Osteoblast (primary cell): ENCODE measurements at regions not wholly inside any gene's neighbourhood (a gene's known extent, or its start where the extent isn't known, plus 50 kb on each side); places are given as distances from the start of the nearest gene placed in this dataset.

Experiments used
- DNase-seq: peaks from one replicate; pipeline ENCODE4 v3.0.0; 2011; ENCODE audit warnings: low spot score, mixed read lengths; ENCODE audit not compliant: insufficient read length; ENCODE audit errors: missing footprints
- H2AFZ ChIP-seq: 2 replicates; pipeline ENCODE4 v1.6.0; 2011; ENCODE audit warnings: mild to moderate bottlenecking, low read length
- H3K27ac ChIP-seq: 2 replicates; pipeline ENCODE4 v1.5.1; 2011; ENCODE audit warnings: mild to moderate bottlenecking, low read depth, low read length, moderate library complexity
- H3K27me3 ChIP-seq: 2 replicates; pipeline ENCODE4 v1.6.0; 2012; ENCODE audit warnings: mild to moderate bottlenecking, control low read depth, inconsistent platforms, low read length, moderate library complexity; ENCODE audit not compliant: insufficient read depth
- H3K36me3 ChIP-seq: 2 replicates; pipeline ENCODE4 v1.5.1; 2011; ENCODE audit warnings: mild to moderate bottlenecking, low read length, control low read depth, moderate library complexity; ENCODE audit not compliant: insufficient read depth
- H3K4me1 ChIP-seq: 2 replicates; pipeline ENCODE4 v1.5.1; 2011; ENCODE audit warnings: mild to moderate bottlenecking, low read length, control low read depth, moderate library complexity; ENCODE audit not compliant: insufficient read depth
- H3K4me2 ChIP-seq: 2 replicates; pipeline ENCODE4 v1.6.0; 2011; ENCODE audit warnings: mild to moderate bottlenecking, low read length; ENCODE audit not compliant: insufficient read depth
- H3K4me3 ChIP-seq: fragments of 200-600 bp; sonication (generic); 3 replicates; pipeline ENCODE4 v1.5.1; 2012; ENCODE audit warnings: mild to moderate bottlenecking, low read length, inconsistent platforms; ENCODE audit not compliant: insufficient read depth
- H3K79me2 ChIP-seq: 2 replicates; pipeline ENCODE4 v1.6.0; 2012; ENCODE audit warnings: mild to moderate bottlenecking, low read length, control low read depth, inconsistent platforms; ENCODE audit not compliant: insufficient read depth
- H3K9me3 ChIP-seq: 2 replicates; pipeline ENCODE4 v1.5.1; 2011; ENCODE audit warnings: low read depth, low read length, control low read depth
- H4K20me1 ChIP-seq: 2 replicates; pipeline ENCODE4 v1.6.0; 2012; ENCODE audit warnings: mild to moderate bottlenecking, low read length, control low read depth; ENCODE audit not compliant: insufficient read depth
- CTCF ChIP-seq: IDR thresholded peaks from 2 replicates; pipeline ENCODE4 v1.5.1; 2011; ENCODE audit warnings: mild to moderate bottlenecking, low read depth, low read length, moderate library complexity; ENCODE audit errors: extremely low read depth

- Histone ChIP-seq H4K20me1 (no peaks in the 10 kb centered on the region), H3K27ac (peak overlapping the region; percentile 52), H3K36me3 (no peaks in the 10 kb centered on the region), H3K79me2 (no peaks in the 10 kb centered on the region), H3K4me3 (no peak overlapping the region), H3K9me3 (no peaks in the 10 kb centered on the region), H3K4me1 (peaks cover 10% of the 10 kb centered on the region), H3K27me3 (no peaks in the 10 kb centered on the region), H2AFZ (no peak overlapping the region), H3K4me2 (no peak overlapping the region)
- peak; percentile 34 for TF ChIP-seq CTCF
- DNase-seq: peak; percentile 62
Observed at GRCh38 chr2:188765522-188766470, 208.4 kb upstream of the COL3A1 start.

GRCh38 chr2:188766471-188766856, 207.7 kb upstream of the COL3A1 start:
- Histone ChIP-seq H3K9me3 (no peaks in the 10 kb centered on the region), H3K27me3 (no peaks in the 10 kb centered on the region)
- no peak for DNase-seq

GRCh38 chr2:188767176-188767575, 207.0 kb upstream of the COL3A1 start:
- Histone ChIP-seq H3K4me3 (no peak overlapping the region), H3K36me3 (no peaks in the 10 kb centered on the region), H3K9me3 (no peaks in the 10 kb centered on the region), H4K20me1 (no peaks in the 10 kb centered on the region), H3K27me3 (no peaks in the 10 kb centered on the region), H3K79me2 (no peaks in the 10 kb centered on the region), H3K27ac (no peak overlapping the region), H3K4me1 (peaks cover 10% of the 10 kb centered on the region), H3K4me2 (no peak overlapping the region), H2AFZ (no peak overlapping the region)
- no peak for TF ChIP-seq CTCF
- no peak for DNase-seq

More at GRCh38 chr2:188766471-188766856, 207.7 kb upstream of the COL3A1 start:
- Histone ChIP-seq H3K27ac (peak overlapping the region; percentile 52), H2AFZ (no peak overlapping the region), H3K36me3 (no peaks in the 10 kb centered on the region), H3K4me2 (no peak overlapping the region), H3K79me2 (no peaks in the 10 kb centered on the region), H3K4me1 (peaks cover 10% of the 10 kb centered on the region), H3K4me3 (no peak overlapping the region), H4K20me1 (no peaks in the 10 kb centered on the region)
- no peak for TF ChIP-seq CTCF

- Histone ChIP-seq H3K79me2 (no peaks in the 10 kb centered on the region), H3K27ac (no peak overlapping the region), H3K4me3 (no peak overlapping the region), H3K27me3 (no peaks in the 10 kb centered on the region), H3K36me3 (no peaks in the 10 kb centered on the region), H4K20me1 (no peaks in the 10 kb centered on the region), H3K4me2 (no peak overlapping the region), H3K4me1 (peaks cover 14% of the 10 kb centered on the region), H3K9me3 (no peaks in the 10 kb centered on the region), H2AFZ (no peak overlapping the region)
- no peak for TF ChIP-seq CTCF
- DNase-seq: no peak
Observed at GRCh38 chr2:188770296-188770695, 203.9 kb upstream of the COL3A1 start.
